SK-N-SH (cell line): ENCODE measurements at regions not wholly inside any gene's neighbourhood (a gene's known extent, or its start where the extent isn't known, plus 50 kb on each side); places are given as distances from the start of the nearest gene placed in this dataset.

Experiments used
- CTCF ChIA-PET: fragments of 300-600, 350-600 bp; formaldehyde crosslinking; extraction: SDS; loops from one replicate; lab custom pipeline; 2021; lab: Yijun Ruan, JAX
- POLR2A ChIA-PET: fragments of 350-600 bp; sonication (Branson Sonifier 250); formaldehyde crosslinking; extraction: SDS; loops from one replicate; lab custom pipeline; 2020; ENCODE audit warnings: antibody characterized with exemption, inconsistent platforms; lab: Yijun Ruan, JAX
- DNase-seq: peaks from one replicate; pipeline ENCODE4 v3.0.0; 2012
- H2AFZ ChIP-seq: fragments of 200-600 bp; sonication (generic); 2 replicates; pipeline ENCODE4 v1.8.1; 2016; ENCODE audit warnings: antibody characterized with exemption, mild to moderate bottlenecking, low read depth
- H3F3A ChIP-seq: fragments of 200-600 bp; sonication (generic); replicated peaks from 2 replicates; pipeline ENCODE3; 2016; ENCODE audit warnings: antibody characterized with exemption, mild to moderate bottlenecking; ENCODE audit not compliant: insufficient read depth
- H3K27ac ChIP-seq, 2 experiments: fragments of 200-500 bp in 1 of 2; fragments of 200-600 bp in 1 of 2; sonication (Bioruptor generic) in 1 of 2; sonication (generic), shearing (Covaris generic) in 1 of 2; 2 replicates each; pipeline versions ENCODE4 v1.5.1 to v1.6.1; 2014 to 2016; ENCODE audit warnings: low read depth in 2 of 2, inconsistent platforms in 1 of 2, low read length in 1 of 2, mild to moderate bottlenecking in 1 of 2, mixed read lengths in 1 of 2
- H3K27me3 ChIP-seq: fragments of 200-600 bp; sonication (generic), shearing (Covaris generic); 2 replicates; pipeline ENCODE4 v1.6.1; 2016; ENCODE audit warnings: mixed run types; ENCODE audit not compliant: insufficient read depth
- H3K36me3 ChIP-seq, 2 experiments: fragments of 200-500 bp in 1 of 2; fragments of 200-600 bp in 1 of 2; sonication (Bioruptor generic) in 1 of 2; sonication (generic) in 1 of 2; replicated peaks in 1 of 2; 2 replicates each; pipeline versions ENCODE3 to v1.5.1; 2014 to 2016; ENCODE audit warnings: low read length in 1 of 2, mild to moderate bottlenecking in 1 of 2; ENCODE audit not compliant: insufficient read depth in 2 of 2, control insufficient read depth in 1 of 2
- H3K4me1 ChIP-seq, 2 experiments: fragments of 200-500 bp in 1 of 2; fragments of 200-600 bp in 1 of 2; sonication (Bioruptor generic) in 1 of 2; sonication (generic), shearing (Covaris generic) in 1 of 2; 2 replicates each; pipeline versions ENCODE4 v1.5.1 to v1.6.1; 2014 to 2016; ENCODE audit warnings: low read depth in 1 of 2, low read length in 1 of 2, mixed run types in 1 of 2; ENCODE audit not compliant: insufficient read depth in 2 of 2, control insufficient read depth in 1 of 2
- H3K4me2 ChIP-seq: fragments of 200-600 bp; sonication (generic), shearing (Covaris generic); 2 replicates; pipeline ENCODE4 v1.6.1; 2017; ENCODE audit warnings: mixed run types
- H3K4me3 ChIP-seq, 2 experiments: fragments of 200-500 bp in 1 of 2; fragments of 200-600 bp in 1 of 2; sonication (Bioruptor generic) in 1 of 2; sonication (generic), shearing (Covaris generic) in 1 of 2; 2 replicates each; pipeline versions ENCODE4 v1.5.1 to v1.8.1; 2014 to 2016; ENCODE audit warnings: low read depth in 2 of 2, inconsistent platforms in 1 of 2, low read length in 1 of 2, mild to moderate bottlenecking in 1 of 2, mixed read lengths in 1 of 2, moderate library complexity in 1 of 2
- H3K79me2 ChIP-seq: fragments of 200-600 bp; sonication (generic); 2 replicates; pipeline ENCODE4 v1.8.1; 2017; ENCODE audit warnings: mild to moderate bottlenecking; ENCODE audit not compliant: insufficient read depth
- H3K9ac ChIP-seq: fragments of 200-600 bp; sonication (generic); 2 replicates; pipeline ENCODE4 v1.6.1; 2017; ENCODE audit warnings: mixed run types
- H3K9me2 ChIP-seq: fragments of 200-600 bp; sonication (generic); 2 replicates; pipeline ENCODE4 v1.6.1; 2017; ENCODE audit warnings: mixed run types
- H3K9me3 ChIP-seq: fragments of 200-600 bp; sonication (generic); 2 replicates; pipeline ENCODE4 v1.6.1; 2017; ENCODE audit warnings: mixed run types, mild to moderate bottlenecking, moderate library complexity
- H4K20me1 ChIP-seq: fragments of 200-600 bp; sonication (generic); 2 replicates; pipeline ENCODE4 v1.6.1; 2017; ENCODE audit warnings: mild to moderate bottlenecking, mixed run types; ENCODE audit not compliant: insufficient read depth
- CHD2 ChIP-seq: fragments of 150-350 bp; IDR thresholded peaks from 2 replicates; pipeline ENCODE4 v1.6.1; 2018; ENCODE audit warnings: low read length; ENCODE audit not compliant: partially characterized antibody
- ELF1 ChIP-seq: IDR thresholded peaks from 2 replicates; pipeline ENCODE4 v1.4.0; 2012
- EP300 ChIP-seq, 2 experiments: IDR thresholded peaks; 2 replicates each; pipeline versions ENCODE4 v1.4.0 to v1.6.1; 2012; ENCODE audit warnings: borderline replicate concordance in 1 of 2, low read depth in 1 of 2, low read length in 1 of 2
- GABPA ChIP-seq: IDR thresholded peaks from 2 replicates; pipeline ENCODE4 v1.4.0; 2012; ENCODE audit warnings: low read depth, mild to moderate bottlenecking
- GATA2 ChIP-seq: sonication (generic); formaldehyde crosslinking; IDR thresholded peaks from 2 replicates; pipeline ENCODE4 v1.5.0; 2020; ENCODE audit warnings: mild to moderate bottlenecking, missing genetic modification reagents
- NRF1 ChIP-seq: IDR thresholded peaks from 2 replicates; pipeline ENCODE4 v1.6.1; 2012; ENCODE audit warnings: low read depth, mild to moderate bottlenecking, low read length
- POLR2AphosphoS5 ChIP-seq: IDR thresholded peaks from 2 replicates; pipeline ENCODE4 v1.6.1; 2012; ENCODE audit warnings: low read depth, low read length
- RAD21 ChIP-seq: IDR thresholded peaks from 2 replicates; pipeline ENCODE4 v1.6.1; 2012; ENCODE audit warnings: mild to moderate bottlenecking, low read length
- RCOR1 ChIP-seq: fragments of 150-350 bp; IDR thresholded peaks from 2 replicates; pipeline ENCODE4 v1.6.1; 2017; ENCODE audit warnings: antibody characterized with exemption, low read length
- RFX5 ChIP-seq: IDR thresholded peaks from 2 replicates; pipeline ENCODE4 v1.6.1; 2012; ENCODE audit warnings: mild to moderate bottlenecking, improper control_type of control experiment, low read length
- RXRA ChIP-seq: IDR thresholded peaks from 2 replicates; pipeline ENCODE4 v1.4.0; 2012; ENCODE audit warnings: low read depth, mild to moderate bottlenecking, borderline replicate concordance
- SIN3A ChIP-seq: IDR thresholded peaks from 2 replicates; pipeline ENCODE4 v1.6.1; 2012; ENCODE audit warnings: low read depth, mild to moderate bottlenecking, low read length, moderate library complexity, borderline replicate concordance
- SMC3 ChIP-seq: IDR thresholded peaks from 2 replicates; pipeline ENCODE4 v1.6.1; 2012; ENCODE audit warnings: low read depth, low read length, improper control_type of control experiment
- TEAD4 ChIP-seq: IDR thresholded peaks from 2 replicates; pipeline ENCODE4 v1.4.0; 2012; ENCODE audit warnings: mild to moderate bottlenecking, borderline replicate concordance; ENCODE audit not compliant: insufficient read depth
- WGBS: methylation state at CpG from one replicate; pipeline ENCODE4 v1.1.6; 2017; ENCODE audit warnings: low lambda C conversion rate; 5-methylcytosine and 5-hydroxymethylcytosine counted together
- TF ChIP-seq, protein P1 (sequence below): fragments of 150-350 bp; IDR thresholded peaks from 2 replicates; pipeline ENCODE4 v1.6.1; 2016; ENCODE audit warnings: mild to moderate bottlenecking, low read depth, low read length
- TF ChIP-seq, protein P2 (sequence below): IDR thresholded peaks from 2 replicates; pipeline ENCODE4 v1.4.0; 2012; ENCODE audit warnings: low read depth, borderline replicate concordance
- TF ChIP-seq, protein P3 (sequence below): IDR thresholded peaks from 2 replicates; pipeline ENCODE4 v1.4.0; 2012; ENCODE audit warnings: low read depth
- TF ChIP-seq, protein P4 (sequence below): IDR thresholded peaks from 2 replicates; pipeline ENCODE4 v1.6.1; 2012; ENCODE audit warnings: mild to moderate bottlenecking, low read depth, low read length, moderate library complexity

DNA sequence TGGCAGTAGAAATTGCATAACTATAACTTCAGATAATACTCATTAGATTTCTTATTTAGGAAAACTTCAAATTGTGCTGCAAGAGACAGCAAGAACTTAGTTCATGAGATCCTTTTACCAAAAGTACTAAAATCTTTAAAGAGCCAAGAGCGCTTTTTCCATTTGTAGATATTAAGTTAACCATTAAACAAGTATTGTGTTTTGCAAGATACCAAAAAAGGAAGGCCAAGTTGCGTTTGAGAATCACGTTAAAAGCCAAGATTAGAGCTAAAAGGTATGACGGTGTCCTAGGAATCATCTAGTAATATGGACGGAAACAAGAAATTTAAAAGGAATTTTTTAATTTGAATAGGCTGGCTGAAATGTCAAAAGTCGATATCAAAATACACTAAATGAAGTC lies 361.3 kb upstream of the LYPLAL1 start:
- H3K27ac ChIP-seq, result no peak overlapping the region
- CTCF ChIA-PET, result no interaction called here

More for the DNA sequence above, 361.3 kb upstream of the LYPLAL1 start:
- Histone ChIP-seq H3K36me3 (no peaks in the 10 kb centered on the region), H2AFZ (no peak overlapping the region), H3K4me2 (no peak overlapping the region), H3K27me3 (no peaks in the 10 kb centered on the region), H3K9ac (no peak overlapping the region), H3K9me2 (no peaks in the 10 kb centered on the region), H3K4me1 (no peaks in the 10 kb centered on the region; a peak in 1 of 4 replicates), H3K79me2 (no peaks in the 10 kb centered on the region), H3K4me3 (no peak overlapping the region), H3F3A (no peaks in the 10 kb centered on the region), H3K9me3 (no peaks in the 10 kb centered on the region), H4K20me1 (no peaks in the 10 kb centered on the region)
- POLR2A ChIA-PET, result no interaction called here
- DNase-seq, result no peak
- 94% methylated on average over 6 of the region's 6 CpGs for WGBS
- no peak for TF ChIP-seq EP300 (IDR thresholded peaks at IDR 0.05; ENCODE audit: borderline replicate concordance in 1 of 2, low read depth in 1 of 2, low read length in 1 of 2)
- TF ChIP-seq ELF1, result no peak
- TF ChIP-seq, protein P1, sequence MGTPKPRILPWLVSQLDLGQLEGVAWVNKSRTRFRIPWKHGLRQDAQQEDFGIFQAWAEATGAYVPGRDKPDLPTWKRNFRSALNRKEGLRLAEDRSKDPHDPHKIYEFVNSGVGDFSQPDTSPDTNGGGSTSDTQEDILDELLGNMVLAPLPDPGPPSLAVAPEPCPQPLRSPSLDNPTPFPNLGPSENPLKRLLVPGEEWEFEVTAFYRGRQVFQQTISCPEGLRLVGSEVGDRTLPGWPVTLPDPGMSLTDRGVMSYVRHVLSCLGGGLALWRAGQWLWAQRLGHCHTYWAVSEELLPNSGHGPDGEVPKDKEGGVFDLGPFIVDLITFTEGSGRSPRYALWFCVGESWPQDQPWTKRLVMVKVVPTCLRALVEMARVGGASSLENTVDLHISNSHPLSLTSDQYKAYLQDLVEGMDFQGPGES, result no peak
- TF ChIP-seq, protein P2, sequence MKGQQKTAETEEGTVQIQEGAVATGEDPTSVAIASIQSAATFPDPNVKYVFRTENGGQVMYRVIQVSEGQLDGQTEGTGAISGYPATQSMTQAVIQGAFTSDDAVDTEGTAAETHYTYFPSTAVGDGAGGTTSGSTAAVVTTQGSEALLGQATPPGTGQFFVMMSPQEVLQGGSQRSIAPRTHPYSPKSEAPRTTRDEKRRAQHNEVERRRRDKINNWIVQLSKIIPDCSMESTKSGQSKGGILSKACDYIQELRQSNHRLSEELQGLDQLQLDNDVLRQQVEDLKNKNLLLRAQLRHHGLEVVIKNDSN, result no peak
- no peak for TF ChIP-seq SIN3A
- TF ChIP-seq POLR2AphosphoS5, result no peak
- TF ChIP-seq CHD2, result no peak
- TF ChIP-seq GABPA, result no peak
- TF ChIP-seq NRF1, result no peak
- no peak for TF ChIP-seq SMC3
- no peak for TF ChIP-seq RAD21
- TF ChIP-seq GATA2 (CRISPR knock-in tag), result no peak
- TF ChIP-seq, protein P3, sequence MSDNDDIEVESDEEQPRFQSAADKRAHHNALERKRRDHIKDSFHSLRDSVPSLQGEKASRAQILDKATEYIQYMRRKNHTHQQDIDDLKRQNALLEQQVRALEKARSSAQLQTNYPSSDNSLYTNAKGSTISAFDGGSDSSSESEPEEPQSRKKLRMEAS, result no peak
- no peak for TF ChIP-seq RXRA
- no peak for TF ChIP-seq RCOR1
- TF ChIP-seq, protein P4, sequence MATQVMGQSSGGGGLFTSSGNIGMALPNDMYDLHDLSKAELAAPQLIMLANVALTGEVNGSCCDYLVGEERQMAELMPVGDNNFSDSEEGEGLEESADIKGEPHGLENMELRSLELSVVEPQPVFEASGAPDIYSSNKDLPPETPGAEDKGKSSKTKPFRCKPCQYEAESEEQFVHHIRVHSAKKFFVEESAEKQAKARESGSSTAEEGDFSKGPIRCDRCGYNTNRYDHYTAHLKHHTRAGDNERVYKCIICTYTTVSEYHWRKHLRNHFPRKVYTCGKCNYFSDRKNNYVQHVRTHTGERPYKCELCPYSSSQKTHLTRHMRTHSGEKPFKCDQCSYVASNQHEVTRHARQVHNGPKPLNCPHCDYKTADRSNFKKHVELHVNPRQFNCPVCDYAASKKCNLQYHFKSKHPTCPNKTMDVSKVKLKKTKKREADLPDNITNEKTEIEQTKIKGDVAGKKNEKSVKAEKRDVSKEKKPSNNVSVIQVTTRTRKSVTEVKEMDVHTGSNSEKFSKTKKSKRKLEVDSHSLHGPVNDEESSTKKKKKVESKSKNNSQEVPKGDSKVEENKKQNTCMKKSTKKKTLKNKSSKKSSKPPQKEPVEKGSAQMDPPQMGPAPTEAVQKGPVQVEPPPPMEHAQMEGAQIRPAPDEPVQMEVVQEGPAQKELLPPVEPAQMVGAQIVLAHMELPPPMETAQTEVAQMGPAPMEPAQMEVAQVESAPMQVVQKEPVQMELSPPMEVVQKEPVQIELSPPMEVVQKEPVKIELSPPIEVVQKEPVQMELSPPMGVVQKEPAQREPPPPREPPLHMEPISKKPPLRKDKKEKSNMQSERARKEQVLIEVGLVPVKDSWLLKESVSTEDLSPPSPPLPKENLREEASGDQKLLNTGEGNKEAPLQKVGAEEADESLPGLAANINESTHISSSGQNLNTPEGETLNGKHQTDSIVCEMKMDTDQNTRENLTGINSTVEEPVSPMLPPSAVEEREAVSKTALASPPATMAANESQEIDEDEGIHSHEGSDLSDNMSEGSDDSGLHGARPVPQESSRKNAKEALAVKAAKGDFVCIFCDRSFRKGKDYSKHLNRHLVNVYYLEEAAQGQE, result no peak
- no peak for TF ChIP-seq TEAD4
- TF ChIP-seq RFX5, result no peak
